ENCODE measurements at regions not wholly inside any gene's neighbourhood (a gene's known extent, or its start where the extent isn't known, plus 50 kb on each side); places are given as distances from the start of the nearest gene placed in this dataset.

DNA sequence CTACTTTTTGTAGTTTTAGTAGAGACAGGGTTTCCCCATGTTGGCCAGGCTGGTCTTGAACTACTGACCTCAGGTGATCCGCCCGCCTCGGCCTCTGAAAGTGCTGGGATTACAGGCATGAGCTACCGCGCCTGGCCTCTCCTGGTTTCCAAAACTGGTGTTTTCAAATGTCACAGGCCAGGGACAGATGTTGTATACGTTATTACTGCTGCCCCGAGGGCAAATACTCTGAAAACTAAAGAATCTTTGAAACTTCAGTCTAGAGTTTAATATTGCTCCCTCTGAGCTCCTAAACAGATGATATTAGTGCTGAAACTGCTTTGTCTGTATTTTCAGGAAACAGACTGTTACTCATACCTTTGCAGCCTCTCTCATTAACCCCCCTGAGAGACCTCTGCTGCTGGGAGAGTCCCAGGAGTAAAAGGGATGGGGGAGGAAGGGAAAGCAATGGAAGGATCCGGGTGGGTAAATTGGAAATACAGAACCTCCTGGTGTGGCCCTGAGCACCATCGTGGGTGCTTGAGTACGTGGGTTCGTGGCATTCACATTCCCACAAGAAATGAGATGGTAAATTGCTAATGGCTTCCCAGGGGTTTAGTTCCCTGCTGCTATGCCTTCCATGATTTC lies 96.3 kb upstream of the IGF1R start (continued):
- TF ChIP-seq, protein P1, sequence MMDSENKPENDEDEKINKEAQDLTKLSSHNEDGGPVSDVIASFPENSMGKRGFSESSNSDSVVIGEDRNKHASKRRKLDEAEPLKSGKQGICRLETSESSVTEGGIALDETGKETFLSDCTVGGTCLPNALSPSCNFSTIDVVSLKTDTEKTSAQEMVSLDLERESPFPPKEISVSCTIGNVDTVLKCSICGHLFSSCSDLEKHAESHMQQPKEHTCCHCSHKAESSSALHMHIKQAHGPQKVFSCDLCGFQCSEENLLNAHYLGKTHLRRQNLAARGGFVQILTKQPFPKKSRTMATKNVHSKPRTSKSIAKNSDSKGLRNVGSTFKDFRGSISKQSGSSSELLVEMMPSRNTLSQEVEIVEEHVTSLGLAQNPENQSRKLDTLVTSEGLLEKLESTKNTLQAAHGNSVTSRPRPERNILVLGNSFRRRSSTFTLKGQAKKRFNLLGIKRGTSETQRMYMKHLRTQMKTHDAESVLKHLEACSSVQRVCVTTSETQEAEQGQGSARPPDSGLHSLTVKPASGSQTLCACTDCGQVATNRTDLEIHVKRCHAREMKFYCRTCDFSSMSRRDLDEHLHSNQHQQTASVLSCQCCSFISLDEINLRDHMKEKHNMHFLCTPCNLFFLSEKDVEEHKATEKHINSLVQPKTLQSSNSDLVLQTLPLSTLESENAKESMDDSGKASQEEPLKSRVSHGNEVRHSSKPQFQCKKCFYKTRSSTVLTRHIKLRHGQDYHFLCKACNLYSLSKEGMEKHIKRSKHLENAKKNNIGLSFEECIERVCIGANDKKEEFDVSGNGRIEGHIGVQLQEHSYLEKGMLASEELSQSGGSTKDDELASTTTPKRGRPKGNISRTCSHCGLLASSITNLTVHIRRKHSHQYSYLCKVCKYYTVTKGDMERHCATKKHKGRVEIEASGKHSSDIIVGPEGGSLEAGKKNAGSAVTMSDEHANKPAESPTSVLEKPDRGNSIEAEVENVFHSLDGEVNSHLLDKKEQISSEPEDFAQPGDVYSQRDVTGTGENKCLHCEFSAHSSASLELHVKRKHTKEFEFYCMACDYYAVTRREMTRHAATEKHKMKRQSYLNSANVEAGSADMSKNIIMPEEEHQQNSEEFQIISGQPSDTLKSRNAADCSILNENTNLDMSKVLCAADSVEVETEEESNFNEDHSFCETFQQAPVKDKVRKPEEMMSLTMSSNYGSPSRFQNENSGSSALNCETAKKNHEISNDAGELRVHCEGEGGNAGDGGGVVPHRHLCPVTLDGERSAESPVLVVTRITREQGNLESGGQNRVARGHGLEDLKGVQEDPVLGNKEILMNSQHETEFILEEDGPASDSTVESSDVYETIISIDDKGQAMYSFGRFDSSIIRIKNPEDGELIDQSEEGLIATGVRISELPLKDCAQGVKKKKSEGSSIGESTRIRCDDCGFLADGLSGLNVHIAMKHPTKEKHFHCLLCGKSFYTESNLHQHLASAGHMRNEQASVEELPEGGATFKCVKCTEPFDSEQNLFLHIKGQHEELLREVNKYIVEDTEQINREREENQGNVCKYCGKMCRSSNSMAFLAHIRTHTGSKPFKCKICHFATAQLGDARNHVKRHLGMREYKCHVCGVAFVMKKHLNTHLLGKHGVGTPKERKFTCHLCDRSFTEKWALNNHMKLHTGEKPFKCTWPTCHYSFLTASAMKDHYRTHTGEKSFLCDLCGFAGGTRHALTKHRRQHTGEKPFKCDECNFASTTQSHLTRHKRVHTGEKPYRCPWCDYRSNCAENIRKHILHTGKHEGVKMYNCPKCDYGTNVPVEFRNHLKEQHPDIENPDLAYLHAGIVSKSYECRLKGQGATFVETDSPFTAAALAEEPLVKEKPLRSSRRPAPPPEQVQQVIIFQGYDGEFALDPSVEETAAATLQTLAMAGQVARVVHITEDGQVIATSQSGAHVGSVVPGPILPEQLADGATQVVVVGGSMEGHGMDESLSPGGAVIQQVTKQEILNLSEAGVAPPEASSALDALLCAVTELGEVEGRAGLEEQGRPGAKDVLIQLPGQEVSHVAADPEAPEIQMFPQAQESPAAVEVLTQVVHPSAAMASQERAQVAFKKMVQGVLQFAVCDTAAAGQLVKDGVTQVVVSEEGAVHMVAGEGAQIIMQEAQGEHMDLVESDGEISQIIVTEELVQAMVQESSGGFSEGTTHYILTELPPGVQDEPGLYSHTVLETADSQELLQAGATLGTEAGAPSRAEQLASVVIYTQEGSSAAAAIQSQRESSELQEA (IDR thresholded peaks at IDR 0.05; ENCODE audit: low read depth): no peak
- TF ChIP-seq ZNF174 (CRISPR knock-in tag; IDR thresholded peaks at IDR 0.05) (no peak), AFF4 (CRISPR knock-in tag; IDR thresholded peaks at IDR 0.05) (no peak), NCOA2 (IDR thresholded peaks at IDR 0.05; ENCODE audit: partially characterized antibody in 2 of 2) (no peak), HES1 (IDR thresholded peaks at IDR 0.05; ENCODE audit: low read depth) (no peak), MTA3 (IDR thresholded peaks at IDR 0.05; ENCODE audit: borderline replicate concordance) (no peak), TOE1 (IDR thresholded peaks at IDR 0.05; ENCODE audit: borderline replicate concordance) (no peak), TOE1 (CRISPR knock-in tag; IDR thresholded peaks at IDR 0.05; ENCODE audit: borderline replicate concordance, low read depth) (no peak), HNRNPL (IDR thresholded peaks at IDR 0.05; ENCODE audit: low read depth, low read length) (no peak), RBM17 (IDR thresholded peaks at IDR 0.05; ENCODE audit: borderline replicate concordance, low read depth, low read length) (no peak), PHF21A (IDR thresholded peaks at IDR 0.05; ENCODE audit: borderline replicate concordance, low read depth) (no peak), HEY1 (CRISPR knock-in tag; IDR thresholded peaks at IDR 0.05; ENCODE audit: borderline replicate concordance) (no peak), STAT5A (IDR thresholded peaks at IDR 0.05; ENCODE audit: borderline replicate concordance, low read length) (no peak), USF1 (CRISPR knock-in tag; IDR thresholded peaks at IDR 0.05) (no peak), ZBED1 (IDR thresholded peaks at IDR 0.05) (no peak), L3MBTL2 (IDR thresholded peaks at IDR 0.05) (no peak)
